ENCODE measurements at regions not wholly inside any gene's neighbourhood (a gene's known extent, or its start where the extent isn't known, plus 50 kb on each side); places are given as distances from the start of the nearest gene placed in this dataset.

DNA sequence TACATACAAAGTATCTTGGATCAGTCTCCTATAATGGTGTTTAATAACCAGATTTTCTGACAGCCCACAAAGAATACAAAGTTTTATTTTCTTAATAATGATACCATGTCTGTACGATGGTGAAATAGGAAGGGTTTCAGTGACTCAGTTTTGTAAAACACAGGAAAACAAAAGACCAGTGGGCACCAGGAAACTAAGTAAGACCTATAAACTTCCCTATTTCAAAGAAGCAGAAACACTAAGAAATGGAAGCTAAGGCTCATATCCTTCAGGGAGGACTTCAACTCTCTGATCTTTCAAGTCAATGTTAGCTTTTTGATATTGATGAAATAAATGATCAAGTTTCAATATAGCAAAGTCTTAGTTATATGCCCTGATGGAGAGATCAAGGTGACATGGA is 196.0 kb downstream of the DUSP6 start:
- TF ChIP-seq EP300 (IDR thresholded peaks at IDR 0.05) (no peak), RFX5 (IDR thresholded peaks at IDR 0.05) (no peak), POLR2AphosphoS2 (conservative IDR thresholded peaks at IDR 0.05; ENCODE audit: low read length) (no peak), JUN (IDR thresholded peaks at IDR 0.05) (no peak), MAZ (IDR thresholded peaks at IDR 0.05; ENCODE audit: borderline replicate concordance, low read depth, low read length) (no peak)
- TF ChIP-seq, protein P1, sequence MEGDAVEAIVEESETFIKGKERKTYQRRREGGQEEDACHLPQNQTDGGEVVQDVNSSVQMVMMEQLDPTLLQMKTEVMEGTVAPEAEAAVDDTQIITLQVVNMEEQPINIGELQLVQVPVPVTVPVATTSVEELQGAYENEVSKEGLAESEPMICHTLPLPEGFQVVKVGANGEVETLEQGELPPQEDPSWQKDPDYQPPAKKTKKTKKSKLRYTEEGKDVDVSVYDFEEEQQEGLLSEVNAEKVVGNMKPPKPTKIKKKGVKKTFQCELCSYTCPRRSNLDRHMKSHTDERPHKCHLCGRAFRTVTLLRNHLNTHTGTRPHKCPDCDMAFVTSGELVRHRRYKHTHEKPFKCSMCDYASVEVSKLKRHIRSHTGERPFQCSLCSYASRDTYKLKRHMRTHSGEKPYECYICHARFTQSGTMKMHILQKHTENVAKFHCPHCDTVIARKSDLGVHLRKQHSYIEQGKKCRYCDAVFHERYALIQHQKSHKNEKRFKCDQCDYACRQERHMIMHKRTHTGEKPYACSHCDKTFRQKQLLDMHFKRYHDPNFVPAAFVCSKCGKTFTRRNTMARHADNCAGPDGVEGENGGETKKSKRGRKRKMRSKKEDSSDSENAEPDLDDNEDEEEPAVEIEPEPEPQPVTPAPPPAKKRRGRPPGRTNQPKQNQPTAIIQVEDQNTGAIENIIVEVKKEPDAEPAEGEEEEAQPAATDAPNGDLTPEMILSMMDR (IDR thresholded peaks at IDR 0.05): no peak
- TF ChIP-seq, protein P2, sequence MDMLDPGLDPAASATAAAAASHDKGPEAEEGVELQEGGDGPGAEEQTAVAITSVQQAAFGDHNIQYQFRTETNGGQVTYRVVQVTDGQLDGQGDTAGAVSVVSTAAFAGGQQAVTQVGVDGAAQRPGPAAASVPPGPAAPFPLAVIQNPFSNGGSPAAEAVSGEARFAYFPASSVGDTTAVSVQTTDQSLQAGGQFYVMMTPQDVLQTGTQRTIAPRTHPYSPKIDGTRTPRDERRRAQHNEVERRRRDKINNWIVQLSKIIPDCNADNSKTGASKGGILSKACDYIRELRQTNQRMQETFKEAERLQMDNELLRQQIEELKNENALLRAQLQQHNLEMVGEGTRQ (IDR thresholded peaks at IDR 0.05): no peak
- TF ChIP-seq, protein P3, sequence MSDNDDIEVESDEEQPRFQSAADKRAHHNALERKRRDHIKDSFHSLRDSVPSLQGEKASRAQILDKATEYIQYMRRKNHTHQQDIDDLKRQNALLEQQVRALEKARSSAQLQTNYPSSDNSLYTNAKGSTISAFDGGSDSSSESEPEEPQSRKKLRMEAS (IDR thresholded peaks at IDR 0.05): no peak
